H1 (cell line): ENCODE measurements at regions not wholly inside any gene's neighbourhood (a gene's known extent, or its start where the extent isn't known, plus 50 kb on each side); places are given as distances from the start of the nearest gene placed in this dataset.

Source experiments
- CHD7 ChIP-seq: fragments of 300-600 bp; sonication (generic); IDR thresholded peaks from 2 replicates; pipeline ENCODE4 v1.7.1; 2012; ENCODE audit warnings: low read length, moderate library complexity, mild to moderate bottlenecking, inconsistent platforms; ENCODE audit not compliant: insufficient replicate concordance
- HDAC2 ChIP-seq, 2 experiments: fragments of 300-600 bp in 1 of 2; sonication (generic) in 1 of 2; IDR thresholded peaks; 2 replicates each; pipeline ENCODE4 v1.6.1; 2011 to 2012; ENCODE audit warnings: low read depth in 2 of 2, low read length in 2 of 2, mild to moderate bottlenecking in 2 of 2, moderate library complexity in 2 of 2, borderline replicate concordance in 1 of 2, inconsistent platforms in 1 of 2
- RNF2 ChIP-seq: fragments of 200-900, 300-1000 bp; sonication (generic); IDR thresholded peaks from 2 replicates; pipeline ENCODE4 v1.7.1; 2016; ENCODE audit warnings: borderline replicate concordance, low read depth, mild to moderate bottlenecking, antibody characterized with exemption, low read length; ENCODE audit not compliant: poor library complexity, severe bottlenecking; ENCODE audit errors: missing control alignments
- SP4 ChIP-seq: IDR thresholded peaks from 2 replicates; pipeline ENCODE4 v1.6.1; 2012; ENCODE audit warnings: low read length, inconsistent platforms

- TF ChIP-seq CHD7 (no peak), RNF2 (no peak), SP4 (no peak), HDAC2 (IDR thresholded peaks at IDR 0.05; ENCODE audit: borderline replicate concordance in 1 of 2, low read depth in 2 of 2, low read length in 2 of 2) (no peak)
Observed at GRCh38 chr18:22320771-22321170, 96.9 kb downstream of the CTAGE1 start (continued).
